A673 (cell line): ENCODE measurements at regions not wholly inside any gene's neighbourhood (a gene's known extent, or its start where the extent isn't known, plus 50 kb on each side); places are given as distances from the start of the nearest gene placed in this dataset.

Experiments
- EZH2 ChIP-seq: fragments of 200-600 bp; sonication (generic); IDR thresholded peaks from 2 replicates; pipeline ENCODE4 v1.6.1; 2017; ENCODE audit warnings: borderline replicate concordance, low read depth, mild to moderate bottlenecking, mixed read lengths, antibody characterized with exemption, low read length; ENCODE audit not compliant: poor library complexity, severe bottlenecking
- TF ChIP-seq, protein P1 (sequence below): fragments of 300-800, 200-600 bp; sonication (generic); conservative IDR thresholded peaks from 2 replicates; pipeline ENCODE4 v1.5.1; 2017; ENCODE audit warnings: low read depth, mild to moderate bottlenecking, antibody characterized with exemption, low read length, moderate library complexity, mixed read lengths

DNA sequence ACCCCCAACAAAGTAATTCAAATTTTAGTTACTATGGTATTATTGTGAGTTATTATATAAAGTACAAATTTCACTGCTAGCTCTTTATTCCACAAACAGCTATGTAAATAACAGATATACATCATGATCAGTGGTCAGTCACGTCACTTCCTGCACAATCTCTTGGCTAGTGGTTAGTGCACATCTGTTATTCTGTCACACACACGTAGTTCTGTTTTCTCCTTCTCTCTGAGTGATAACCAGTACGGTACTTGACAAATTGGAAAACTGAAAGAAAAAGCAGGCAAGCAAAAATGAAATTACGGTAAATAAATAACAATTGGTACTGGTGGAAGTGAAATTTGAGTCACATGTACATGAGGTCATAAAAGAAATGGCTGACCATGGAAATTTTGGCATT lies 728.7 kb downstream of the CCDC85A start:
- TF ChIP-seq, protein P1, sequence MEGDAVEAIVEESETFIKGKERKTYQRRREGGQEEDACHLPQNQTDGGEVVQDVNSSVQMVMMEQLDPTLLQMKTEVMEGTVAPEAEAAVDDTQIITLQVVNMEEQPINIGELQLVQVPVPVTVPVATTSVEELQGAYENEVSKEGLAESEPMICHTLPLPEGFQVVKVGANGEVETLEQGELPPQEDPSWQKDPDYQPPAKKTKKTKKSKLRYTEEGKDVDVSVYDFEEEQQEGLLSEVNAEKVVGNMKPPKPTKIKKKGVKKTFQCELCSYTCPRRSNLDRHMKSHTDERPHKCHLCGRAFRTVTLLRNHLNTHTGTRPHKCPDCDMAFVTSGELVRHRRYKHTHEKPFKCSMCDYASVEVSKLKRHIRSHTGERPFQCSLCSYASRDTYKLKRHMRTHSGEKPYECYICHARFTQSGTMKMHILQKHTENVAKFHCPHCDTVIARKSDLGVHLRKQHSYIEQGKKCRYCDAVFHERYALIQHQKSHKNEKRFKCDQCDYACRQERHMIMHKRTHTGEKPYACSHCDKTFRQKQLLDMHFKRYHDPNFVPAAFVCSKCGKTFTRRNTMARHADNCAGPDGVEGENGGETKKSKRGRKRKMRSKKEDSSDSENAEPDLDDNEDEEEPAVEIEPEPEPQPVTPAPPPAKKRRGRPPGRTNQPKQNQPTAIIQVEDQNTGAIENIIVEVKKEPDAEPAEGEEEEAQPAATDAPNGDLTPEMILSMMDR, result no peak
- no peak for TF ChIP-seq EZH2
